Pancreas (tissue), 10 donors: ENCODE measurements at regions not wholly inside any gene's neighbourhood (a gene's known extent, or its start where the extent isn't known, plus 50 kb on each side); places are given as distances from the start of the nearest gene placed in this dataset.
"Not testable (repeated sequence)": the region's sequence is repeated elsewhere in the genome, so short reads cannot be mapped to it uniquely, and the experiment has no call there.

Source experiments
- ATAC-seq, 4 donors: fragments of 200-7000 bp; cut with Tn5 transposase; one replicate each; pipeline versions ENCODE4 v1.8.0 to v1.9.1; 2020; ENCODE audit warnings: mild to moderate bottlenecking in 4 of 4, moderate library complexity in 4 of 4
- DNase-seq, 6 donors: peaks; one replicate each; pipeline ENCODE4 v3.0.0-alpha.2; 2020
- FAIRE-seq: peaks from 2 replicates; lab custom pipeline; 2012; peaks lifted over from hg19 to GRCh38; lab: Jason Lieb, UNC
- H3K27ac ChIP-seq, 4 donors: fragments of 200-600 bp; sonication (generic); 1 replicate in 3 of 4; 2 replicates in 1 of 4; pipeline versions ENCODE4 v1.5.0 to v1.8.0; 2020
- H3K27me3 ChIP-seq, 4 donors: fragments of 200-600 bp; one replicate each; pipeline ENCODE4 v1.8.0; 2021
- H3K36me3 ChIP-seq, 3 donors: fragments of 200-600 bp; sonication (generic) in 1 of 3; one replicate each; pipeline versions ENCODE4 v1.5.0 to v1.8.0; 2020 to 2021
- H3K4me1 ChIP-seq, 3 donors: fragments of 200-600 bp; one replicate each; pipeline ENCODE4 v1.8.0; 2021
- H3K4me3 ChIP-seq, 4 donors: fragments of 200-600 bp; sonication (generic) in 2 of 4; one replicate each; pipeline versions ENCODE4 v1.5.0 to v1.8.0; 2020 to 2021
- H3K9me3 ChIP-seq, 4 donors: fragments of 200-600 bp; one replicate each; pipeline ENCODE4 v1.8.0; 2021
- WGBS, 2 donors: extraction: QIAGEN DNeasy Blood & Tissue Kit; methylation state at CpG; one replicate each; pipeline ENCODE4 v1.1.7; 2013; 5-methylcytosine and 5-hydroxymethylcytosine counted together
- intact Hi-C, 3 donors: fragments of 100-400 bp; cut with DNase I; formaldehyde crosslinking; loops; one replicate each; pipeline versions ENCODE4 v1.11.1 to v1.14.2; 2022
- TF ChIP-seq, protein P1 (sequence below), 4 donors: fragments of 200-600 bp; sonication (generic) in 3 of 4; IDR thresholded peaks; one replicate each; pipeline versions ENCODE4 v1.5.0 to v1.8.0; 2021; ENCODE audit warnings: antibody characterized with exemption in 4 of 4
- donor health status: healthy with polysubstance abuse.
- donor health status: DM: no; HTN: no; CAD: no; lungs with moderate emphysema.
- donor health status: DM: no; HTN: no; CAD: no.
- donor health status: control.
- donor health status: control.
- donor health status: Bipolar disorder and iron deficiency.
- donor health status: DM: yes; HTN: yes; CAD: no.
- donor health status: DM: no; HTN: no; CAD: no.
- donor health status: DM: no; HTN: no; CAD: no.
- donor health status: DM: yes; HTN: yes; CAD: no.

DNA sequence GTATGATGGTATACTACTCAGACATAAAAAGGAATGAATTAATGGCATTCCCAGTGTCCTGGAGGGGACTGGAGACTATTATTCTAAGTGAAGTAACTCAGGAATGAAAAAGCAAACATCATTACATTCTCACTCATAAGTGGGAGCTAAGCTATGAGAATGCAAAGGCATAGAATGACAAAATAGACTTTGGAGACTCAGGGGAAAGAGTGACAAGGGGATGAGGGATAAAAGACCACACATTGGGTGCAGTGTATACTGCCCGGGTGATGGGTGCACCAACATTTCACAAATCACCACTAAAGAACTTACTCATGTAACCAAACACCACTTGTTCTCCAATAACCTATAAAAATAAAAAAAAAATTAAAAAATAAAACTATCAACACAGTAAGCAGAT is 587.3 kb upstream of the RGMB start:
- Histone ChIP-seq H3K27me3 (no peaks in the 10 kb centered on the region), H3K4me3 (no peak overlapping the region), H3K4me1 (no peaks in the 10 kb centered on the region), H3K9me3 (no peaks in the 10 kb centered on the region), H3K27ac (no peak overlapping the region), H3K36me3 (no peaks in the 10 kb centered on the region)
- ATAC-seq = no peak
- intact Hi-C loops = no loop called here
- WGBS, 2 donors = 86 to 89% methylated on average over 1 of the region's 1 CpG
- TF ChIP-seq, protein P1, sequence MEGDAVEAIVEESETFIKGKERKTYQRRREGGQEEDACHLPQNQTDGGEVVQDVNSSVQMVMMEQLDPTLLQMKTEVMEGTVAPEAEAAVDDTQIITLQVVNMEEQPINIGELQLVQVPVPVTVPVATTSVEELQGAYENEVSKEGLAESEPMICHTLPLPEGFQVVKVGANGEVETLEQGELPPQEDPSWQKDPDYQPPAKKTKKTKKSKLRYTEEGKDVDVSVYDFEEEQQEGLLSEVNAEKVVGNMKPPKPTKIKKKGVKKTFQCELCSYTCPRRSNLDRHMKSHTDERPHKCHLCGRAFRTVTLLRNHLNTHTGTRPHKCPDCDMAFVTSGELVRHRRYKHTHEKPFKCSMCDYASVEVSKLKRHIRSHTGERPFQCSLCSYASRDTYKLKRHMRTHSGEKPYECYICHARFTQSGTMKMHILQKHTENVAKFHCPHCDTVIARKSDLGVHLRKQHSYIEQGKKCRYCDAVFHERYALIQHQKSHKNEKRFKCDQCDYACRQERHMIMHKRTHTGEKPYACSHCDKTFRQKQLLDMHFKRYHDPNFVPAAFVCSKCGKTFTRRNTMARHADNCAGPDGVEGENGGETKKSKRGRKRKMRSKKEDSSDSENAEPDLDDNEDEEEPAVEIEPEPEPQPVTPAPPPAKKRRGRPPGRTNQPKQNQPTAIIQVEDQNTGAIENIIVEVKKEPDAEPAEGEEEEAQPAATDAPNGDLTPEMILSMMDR (IDR thresholded peaks at IDR 0.05) = no peak
- DNase-seq = no peak
- no peak for FAIRE-seq

DNA sequence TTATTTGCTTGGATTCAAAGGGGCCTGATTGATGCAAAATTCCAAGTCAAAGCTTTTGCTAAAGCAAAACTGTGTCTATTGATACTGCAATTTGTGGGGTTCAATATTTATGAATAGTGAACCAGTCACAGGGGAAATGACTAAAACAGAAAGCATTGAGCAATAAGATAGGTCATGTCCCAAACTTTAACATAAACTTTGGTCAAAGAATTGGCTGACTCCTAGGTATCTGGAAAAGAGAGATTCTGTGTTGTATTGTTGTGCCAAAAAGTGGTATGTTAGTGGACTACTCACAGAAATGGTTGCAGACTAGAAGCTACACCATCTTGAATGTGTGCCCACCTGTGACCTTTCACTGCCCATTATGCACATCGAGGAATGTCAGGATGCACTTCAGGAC is 585.5 kb upstream of the RGMB start:
- ATAC-seq (no peak), DNase-seq (no peak), FAIRE-seq (no peak)
- no peak overlapping the region for H3K4me3 ChIP-seq
- no peaks in the 10 kb centered on the region for H3K36me3 ChIP-seq
- H3K9me3 ChIP-seq = no peaks in the 10 kb centered on the region
- no peak overlapping the region for H3K27ac ChIP-seq
- 86 to 93% methylated on average over 1 of the region's 1 CpG for WGBS, 2 donors
- intact Hi-C loops = no loop called here
- no peaks in the 10 kb centered on the region for H3K4me1 ChIP-seq
- no peaks in the 10 kb centered on the region for H3K27me3 ChIP-seq
- TF ChIP-seq, protein P1 (IDR thresholded peaks at IDR 0.05) = no peak

DNA sequence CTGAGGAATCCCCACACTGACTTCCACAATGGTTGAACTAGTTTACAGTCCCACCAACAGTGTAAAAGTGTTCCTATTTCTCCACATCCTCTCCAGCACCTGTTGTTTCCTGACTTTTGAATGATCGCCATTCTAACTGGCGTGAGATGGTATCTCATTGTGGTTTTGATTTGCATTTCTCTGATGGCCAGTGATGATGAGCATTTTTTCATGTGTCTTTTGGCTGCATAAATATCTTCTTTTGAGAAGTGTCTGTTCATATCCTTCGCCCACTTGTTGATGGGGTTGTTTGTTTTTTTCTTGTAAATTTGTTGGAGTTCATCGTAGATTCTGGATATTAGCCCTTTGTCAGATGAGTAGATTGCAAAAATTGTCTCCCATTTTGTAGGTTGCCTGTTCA is 583.1 kb upstream of the RGMB start:
- H3K36me3 ChIP-seq, H3K9me3 ChIP-seq, DNase-seq, FAIRE-seq, H3K4me3 ChIP-seq, ATAC-seq, H3K27me3 ChIP-seq, intact Hi-C loops, H3K4me1 ChIP-seq, H3K27ac ChIP-seq: not testable (repeated sequence)
- WGBS, 2 donors = 76 to 93% methylated on average over 2 of the region's 4 CpGs

DNA sequence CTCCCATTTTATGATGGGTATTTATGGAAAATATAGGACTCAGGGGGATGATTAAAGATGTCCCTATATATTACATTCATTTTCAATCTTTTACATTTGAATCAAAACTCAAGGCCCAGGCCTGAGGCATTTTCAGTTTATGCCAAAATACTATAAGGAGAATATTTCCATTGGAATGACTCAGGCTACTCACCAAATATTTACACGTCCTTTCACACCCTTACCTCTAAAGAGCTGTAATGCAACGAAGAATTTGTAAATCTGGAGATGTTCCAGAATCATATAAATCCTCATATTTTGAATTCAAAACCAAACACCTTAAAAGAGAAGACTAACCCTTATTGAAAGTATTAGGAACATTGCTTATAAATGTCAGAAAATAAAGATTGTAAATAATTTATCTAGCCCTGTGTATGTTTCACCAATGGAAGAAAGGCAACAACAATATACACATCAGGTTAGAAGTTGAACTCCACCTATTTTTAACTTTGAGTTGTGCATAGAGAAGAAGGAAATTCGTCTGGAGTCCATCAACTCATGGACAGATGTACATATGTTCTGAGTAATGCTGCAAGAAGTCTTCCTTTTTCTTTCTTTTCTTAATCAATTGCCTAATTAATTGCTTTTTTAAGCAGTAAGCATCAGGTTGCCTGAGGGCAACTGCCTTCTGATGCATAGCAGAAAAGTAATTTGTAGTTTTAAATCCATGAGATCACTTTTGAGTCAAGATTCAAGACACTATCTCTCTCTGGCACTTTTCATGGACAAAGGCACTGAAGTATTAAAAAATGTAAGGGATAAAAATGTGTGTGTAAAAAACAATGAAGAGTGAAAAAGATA is 579.3 kb upstream of the RGMB start:
- Histone ChIP-seq H3K27me3 (no peaks in the 10 kb centered on the region), H3K9me3 (no peaks in the 10 kb centered on the region), H3K27ac (no peak overlapping the region), H3K4me3 (no peak overlapping the region), H3K4me1 (no peaks in the 10 kb centered on the region), H3K36me3 (no peaks in the 10 kb centered on the region)
- WGBS, 2 donors = 48 to 52% methylated on average over 3 of the region's 3 CpGs
- DNase-seq (no peak), ATAC-seq (no peak), FAIRE-seq (no peak)
- TF ChIP-seq, protein P1 (IDR thresholded peaks at IDR 0.05) = no peak
- intact Hi-C loops = no loop called here

DNA sequence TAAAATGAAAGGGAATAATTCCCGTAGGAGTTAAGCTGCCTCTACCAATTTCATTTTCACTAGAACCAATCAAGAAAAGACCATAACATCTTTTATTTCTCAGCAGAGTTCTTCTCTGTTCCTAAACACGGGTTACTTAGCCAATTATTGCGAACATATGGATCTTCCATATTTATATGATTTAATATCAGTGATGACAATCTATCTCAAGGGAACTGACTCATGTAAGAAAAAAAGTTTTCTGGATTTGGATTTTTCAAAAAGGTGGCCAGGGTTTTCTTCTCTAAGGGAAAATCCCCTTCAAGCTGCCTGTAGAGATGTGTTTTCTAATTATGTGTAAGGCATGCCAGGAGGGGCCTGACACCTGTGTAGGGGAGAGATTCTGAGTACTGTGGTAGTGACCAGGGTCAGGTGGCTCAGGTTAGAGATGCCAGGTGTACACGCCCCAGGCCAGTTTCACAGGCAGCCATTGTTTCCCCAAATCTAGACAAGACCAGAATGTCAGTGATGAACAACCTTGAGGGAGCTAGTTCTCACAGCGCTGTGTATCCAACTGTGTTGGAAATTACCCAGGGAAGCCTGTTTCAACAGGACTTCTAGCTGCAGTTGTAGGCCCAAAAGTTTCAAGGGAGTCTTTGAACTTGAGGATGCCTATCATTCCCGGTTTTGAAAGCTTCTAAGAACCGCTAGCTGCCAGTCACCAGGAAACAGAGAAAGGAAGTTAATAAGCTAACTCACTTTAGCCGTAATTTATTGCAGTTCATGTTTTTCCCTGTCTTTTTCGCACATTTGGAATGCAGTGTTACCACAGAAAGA is 572.5 kb upstream of the RGMB start:
- DNase-seq = no peak
- H3K4me3 ChIP-seq = no peak overlapping the region
- 75% methylated on average over 9 of the region's 9 CpGs for WGBS, 2 donors
- no peak for FAIRE-seq
- no peaks in the 10 kb centered on the region for H3K4me1 ChIP-seq
- H3K27ac ChIP-seq = no peak overlapping the region
- H3K36me3 ChIP-seq = no peaks in the 10 kb centered on the region
- no peaks in the 10 kb centered on the region for H3K9me3 ChIP-seq
- intact Hi-C loops = no loop called here
- TF ChIP-seq, protein P1 (IDR thresholded peaks at IDR 0.05) = no peak
- H3K27me3 ChIP-seq = no peaks in the 10 kb centered on the region
- ATAC-seq = no peak
